Gastroesophageal sphincter (tissue), 4 donors: ENCODE measurements at regions not wholly inside any gene's neighbourhood (a gene's known extent, or its start where the extent isn't known, plus 50 kb on each side); places are given as distances from the start of the nearest gene placed in this dataset.

Experiments used
- ATAC-seq: fragments of 150-250 bp; one replicate; pipeline ENCODE4 v1.9.1; 2016; ENCODE audit warnings: mild to moderate bottlenecking, moderate library complexity
- H3K27ac ChIP-seq, 4 donors: fragments of 200-600 bp; sonication (generic) in 3 of 4; 1 replicate in 3 of 4; 2 replicates in 1 of 4; pipeline ENCODE4 v1.5.1; 2016 to 2019
- H3K27me3 ChIP-seq: fragments of 200-600 bp; sonication (generic); one replicate; pipeline ENCODE4 v1.5.1; 2019
- H3K36me3 ChIP-seq, 2 donors: fragments of 200-600 bp; sonication (generic); one replicate each; pipeline ENCODE4 v1.5.1; 2019; ENCODE audit warnings: control low read depth in 1 of 2
- H3K4me1 ChIP-seq, 3 donors: fragments of 200-600 bp; sonication (generic); 1 replicate in 2 of 3; 2 replicates in 1 of 3; pipeline ENCODE4 v1.5.1; 2016 to 2019; ENCODE audit warnings: control low read depth in 2 of 3
- H3K4me3 ChIP-seq, 2 donors: fragments of 200-600 bp; sonication (generic); one replicate each; pipeline ENCODE4 v1.5.1; 2019; ENCODE audit warnings: mild to moderate bottlenecking in 1 of 2, moderate library complexity in 1 of 2
- H3K9me3 ChIP-seq, 3 donors: fragments of 200-600 bp; sonication (generic); one replicate each; pipeline ENCODE4 v1.5.1; 2017 to 2019; ENCODE audit warnings: control low read depth in 2 of 3
- CTCF ChIP-seq, 4 experiments: fragments of 200-600 bp in 2 of 4; fragments of 450-650 bp in 2 of 4; sonication (generic) in 1 of 4; IDR thresholded peaks; one replicate each; pipeline ENCODE4 v1.5.1; 2017 to 2019; ENCODE audit warnings: antibody characterized with exemption in 4 of 4, mild to moderate bottlenecking in 2 of 4, moderate library complexity in 2 of 4
- EP300 ChIP-seq: sonication (generic); formaldehyde crosslinking; IDR thresholded peaks from one replicate; pipeline ENCODE4 v1.6.1; 2017; ENCODE audit warnings: antibody characterized with exemption, mild to moderate bottlenecking
- POLR2A ChIP-seq, 2 donors: fragments of 450-650 bp; IDR thresholded peaks; one replicate each; pipeline ENCODE4 v1.6.1; 2017; ENCODE audit warnings: antibody characterized with exemption in 2 of 2, mild to moderate bottlenecking in 2 of 2, moderate library complexity in 1 of 2
- POLR2AphosphoS5 ChIP-seq: sonication (generic); formaldehyde crosslinking; IDR thresholded peaks from one replicate; pipeline ENCODE4 v1.6.1; 2017; ENCODE audit warnings: antibody characterized with exemption
- WGBS, 2 donors: methylation state at CpG; one replicate each; pipeline ENCODE4 v1.1.5; 2018; ENCODE audit warnings: low coverage in 1 of 2; 5-methylcytosine and 5-hydroxymethylcytosine counted together

- Histone ChIP-seq H3K27me3 (no peaks in the 10 kb centered on the region), H3K27ac (no peak overlapping the region), H3K9me3 (no peaks in the 10 kb centered on the region), H3K4me1 (no peaks in the 10 kb centered on the region), H3K4me3 (no peak overlapping the region), H3K36me3 (no peaks in the 10 kb centered on the region)
- TF ChIP-seq POLR2AphosphoS5 (no peak), POLR2A (IDR thresholded peaks at IDR 0.05) (no peak), EP300 (no peak), CTCF (IDR thresholded peaks at IDR 0.05) (no peak)
- no peak for ATAC-seq
- 80 to 84% methylated on average over 3 of the region's 4 CpGs for WGBS, 2 donors
These were observed 539.5 kb upstream of the LUZP2 start for GRCh38 chr11:23957314-23957713.

DNA sequence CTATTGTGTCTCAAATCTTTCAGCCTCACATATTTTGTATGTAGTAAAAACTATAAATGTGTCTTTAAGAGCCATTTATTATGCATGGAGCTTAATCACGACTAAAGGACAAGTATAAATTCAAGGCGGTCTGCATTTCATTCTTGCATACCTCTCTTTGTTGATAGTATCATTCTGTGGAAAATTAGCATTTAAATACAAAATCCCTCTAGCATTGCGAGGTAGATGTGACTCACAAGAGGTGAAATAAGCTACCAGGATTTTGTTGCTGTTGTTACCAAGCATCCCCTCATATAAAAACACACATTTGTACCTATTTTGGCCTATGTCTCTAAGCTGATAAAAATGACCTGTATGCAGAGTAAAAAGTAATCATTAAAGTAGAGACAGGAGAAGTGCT, 537.4 kb upstream of the LUZP2 start:
- Histone ChIP-seq H3K9me3 (no peaks in the 10 kb centered on the region), H3K27me3 (no peaks in the 10 kb centered on the region), H3K4me3 (no peak overlapping the region), H3K27ac (no peak overlapping the region), H3K36me3 (no peaks in the 10 kb centered on the region), H3K4me1 (no peaks in the 10 kb centered on the region)
- WGBS, 2 donors, result 49 to 66% methylated on average over 3 of the region's 3 CpGs
- no peak for TF ChIP-seq POLR2A (IDR thresholded peaks at IDR 0.05)
- TF ChIP-seq CTCF (IDR thresholded peaks at IDR 0.05), result no peak
- TF ChIP-seq EP300, result no peak
- no peak for TF ChIP-seq POLR2AphosphoS5
- no peak for ATAC-seq

DNA sequence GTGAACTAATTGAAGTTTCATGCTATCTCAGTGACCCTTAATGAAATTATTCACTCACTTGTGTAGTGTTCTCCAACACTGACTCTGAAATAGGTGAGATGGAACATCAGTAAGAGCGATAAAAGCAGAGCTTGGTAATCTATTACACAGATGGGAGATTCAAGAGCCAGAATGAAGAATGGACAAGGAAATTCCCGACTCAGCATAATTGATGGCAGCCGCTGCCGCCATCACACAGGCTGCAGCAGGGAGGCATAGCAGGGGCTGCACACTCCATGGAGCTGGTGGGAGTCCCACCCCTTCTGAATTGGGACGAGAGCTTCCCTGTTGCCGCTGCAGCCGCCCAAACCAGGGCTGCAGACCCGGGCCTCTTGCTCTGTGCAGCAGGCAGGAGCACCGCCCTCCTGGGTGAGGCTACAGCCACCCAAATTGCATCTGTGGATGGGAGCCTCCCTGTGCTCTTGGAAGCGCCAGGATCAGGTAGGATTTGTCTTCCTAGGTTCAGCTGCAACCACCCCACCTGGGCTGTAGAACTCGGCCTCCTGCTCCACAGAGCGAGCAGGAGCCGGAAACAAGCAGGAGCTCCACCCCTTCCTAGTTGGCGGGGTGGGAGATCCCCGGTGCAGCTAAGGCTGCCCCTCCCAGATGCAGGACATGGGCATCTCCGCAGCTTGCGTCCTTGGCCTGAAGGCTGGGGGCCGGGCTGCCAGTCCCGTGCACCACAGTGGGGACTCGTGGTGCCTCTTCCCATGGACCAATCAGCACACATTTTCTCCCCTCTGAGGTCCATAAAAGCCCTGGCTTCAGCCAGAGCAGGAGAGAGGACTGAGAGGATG, 535.1 kb upstream of the LUZP2 start:
- Histone ChIP-seq H3K9me3 (no peaks in the 10 kb centered on the region), H3K36me3 (no peaks in the 10 kb centered on the region), H3K4me3 (no peak overlapping the region), H3K27ac (no peak overlapping the region), H3K4me1 (no peaks in the 10 kb centered on the region), H3K27me3 (no peaks in the 10 kb centered on the region)
- no peak for ATAC-seq
- TF ChIP-seq POLR2A (IDR thresholded peaks at IDR 0.05) (no peak), POLR2AphosphoS5 (no peak), CTCF (IDR thresholded peaks at IDR 0.05) (no peak), EP300 (no peak)
- WGBS, 2 donors, result 0% methylated on average over 1 of the region's 20 CpGs; no CpG with 5 or more reads in 1 of the 2 donors

- H3K4me3 ChIP-seq, result no peak overlapping the region
- WGBS, 2 donors, result 92 to 100% methylated on average over 2 of the region's 2 CpGs
- no peak for ATAC-seq
These were observed 523.6 kb upstream of the LUZP2 start for GRCh38 chr11:23973244-23973643.

GRCh38 chr11:23974051-23974450, 522.8 kb upstream of the LUZP2 start:
- no peaks in the 10 kb centered on the region for H3K27me3 ChIP-seq
- no peak overlapping the region for H3K4me3 ChIP-seq
- H3K27ac ChIP-seq, result no peak overlapping the region
- no peak for TF ChIP-seq EP300
- no peak for TF ChIP-seq POLR2AphosphoS5
- TF ChIP-seq CTCF (IDR thresholded peaks at IDR 0.05), result no peak
- TF ChIP-seq POLR2A (IDR thresholded peaks at IDR 0.05), result no peak
- ATAC-seq, result no peak
- H3K9me3 ChIP-seq, result no peaks in the 10 kb centered on the region
- H3K4me1 ChIP-seq, result no peaks in the 10 kb centered on the region
- no peaks in the 10 kb centered on the region for H3K36me3 ChIP-seq
- WGBS, 2 donors, result 60 to 80% methylated on average over 2 to 3 of the region's 3 CpGs

More at GRCh38 chr11:23973244-23973643, 523.6 kb upstream of the LUZP2 start:
- Histone ChIP-seq H3K27me3 (no peaks in the 10 kb centered on the region), H3K4me1 (no peaks in the 10 kb centered on the region), H3K36me3 (no peaks in the 10 kb centered on the region), H3K9me3 (no peaks in the 10 kb centered on the region), H3K27ac (no peak overlapping the region)
- TF ChIP-seq POLR2A (IDR thresholded peaks at IDR 0.05), result no peak
